Endothelial cell (in vitro differentiated cells): ENCODE measurements at regions not wholly inside any gene's neighbourhood (a gene's known extent, or its start where the extent isn't known, plus 50 kb on each side); places are given as distances from the start of the nearest gene placed in this dataset.

Experiments
- DNase-seq: peaks from one replicate; pipeline ENCODE4 v3.0.0; 2021; ENCODE audit warnings: low spot score
- H3K27ac Mint-ChIP-seq: one replicate; pipeline ENCODE4 v1.8.0; 2021; ENCODE audit warnings: mixed read lengths, inconsistent platforms; ENCODE audit not compliant: unreplicated experiment
- H3K27me3 Mint-ChIP-seq: one replicate; pipeline ENCODE4 v1.8.0; 2021; ENCODE audit warnings: mild to moderate bottlenecking, moderate library complexity, mixed read lengths, inconsistent platforms; ENCODE audit not compliant: unreplicated experiment
- H3K36me3 Mint-ChIP-seq: one replicate; pipeline ENCODE4 v1.8.0; 2021; ENCODE audit warnings: mild to moderate bottlenecking, low read depth, mixed read lengths, inconsistent platforms; ENCODE audit not compliant: unreplicated experiment
- H3K4me1 Mint-ChIP-seq: one replicate; pipeline ENCODE4 v1.8.0; 2021; ENCODE audit warnings: mild to moderate bottlenecking, mixed read lengths, inconsistent platforms; ENCODE audit not compliant: unreplicated experiment
- H3K4me3 Mint-ChIP-seq: one replicate; pipeline ENCODE4 v1.8.0; 2021; ENCODE audit warnings: mild to moderate bottlenecking, mixed read lengths, inconsistent platforms; ENCODE audit not compliant: unreplicated experiment
- H3K9me3 Mint-ChIP-seq: one replicate; pipeline ENCODE4 v1.8.0; 2021; ENCODE audit warnings: mixed read lengths, inconsistent platforms; ENCODE audit not compliant: unreplicated experiment
- CTCF ChIP-seq: fragments of 200-600 bp; sonication (generic); IDR thresholded peaks from one replicate; pipeline ENCODE4 v1.5.0; 2021; ENCODE audit warnings: antibody characterized with exemption; ENCODE audit not compliant: unreplicated experiment

- no peak for DNase-seq
- H3K36me3 Mint-ChIP-seq, result no peaks in the 10 kb centered on the region
- TF ChIP-seq CTCF, result no peak
- H3K27ac Mint-ChIP-seq, result no peak overlapping the region
- H3K9me3 Mint-ChIP-seq, result no peaks in the 10 kb centered on the region
- H3K4me3 Mint-ChIP-seq, result no peak overlapping the region
- H3K4me1 Mint-ChIP-seq, result no peaks in the 10 kb centered on the region
- no peaks in the 10 kb centered on the region for H3K27me3 Mint-ChIP-seq
Measured at GRCh38 chr16:9300252-9300651, 208.8 kb downstream of the HAPSTR1 start.

- DNase-seq, result no peak
- Mint-ChIP-seq H3K4me3 (no peak overlapping the region), H3K27me3 (peaks cover 2% of the 10 kb centered on the region), H3K27ac (no peak overlapping the region), H3K4me1 (no peaks in the 10 kb centered on the region), H3K9me3 (no peaks in the 10 kb centered on the region), H3K36me3 (no peaks in the 10 kb centered on the region)
- no peak for TF ChIP-seq CTCF
Measured at GRCh38 chr16:9302072-9302471, 210.6 kb downstream of the HAPSTR1 start.

- Mint-ChIP-seq H3K27me3 (peaks cover 6% of the 10 kb centered on the region), H3K36me3 (no peaks in the 10 kb centered on the region), H3K27ac (no peak overlapping the region), H3K4me1 (peaks cover 2% of the 10 kb centered on the region), H3K4me3 (no peak overlapping the region), H3K9me3 (no peaks in the 10 kb centered on the region)
- DNase-seq, result no peak
- TF ChIP-seq CTCF, result no peak
Measured at GRCh38 chr16:9306753-9307152, 215.3 kb downstream of the HAPSTR1 start.

- peaks cover 2% of the 10 kb centered on the region for H3K4me1 Mint-ChIP-seq
- TF ChIP-seq CTCF, result no peak
- peaks cover 6% of the 10 kb centered on the region for H3K27me3 Mint-ChIP-seq
- H3K9me3 Mint-ChIP-seq, result no peaks in the 10 kb centered on the region
- no peak for DNase-seq
- no peak overlapping the region for H3K4me3 Mint-ChIP-seq
- no peak overlapping the region for H3K27ac Mint-ChIP-seq
- no peaks in the 10 kb centered on the region for H3K36me3 Mint-ChIP-seq
Measured at GRCh38 chr16:9307446-9307845, 216.0 kb downstream of the HAPSTR1 start.

- no peak overlapping the region for H3K27ac Mint-ChIP-seq
- H3K4me1 Mint-ChIP-seq, result peaks cover 2% of the 10 kb centered on the region
- no peak for DNase-seq
- H3K27me3 Mint-ChIP-seq, result peaks cover 6% of the 10 kb centered on the region
- no peaks in the 10 kb centered on the region for H3K36me3 Mint-ChIP-seq
- TF ChIP-seq CTCF, result no peak
- no peak overlapping the region for H3K4me3 Mint-ChIP-seq
- no peaks in the 10 kb centered on the region for H3K9me3 Mint-ChIP-seq
Measured at GRCh38 chr16:9308356-9308801, 216.9 kb downstream of the HAPSTR1 start.
